ENCODE measurements at regions not wholly inside any gene's neighbourhood (a gene's known extent, or its start where the extent isn't known, plus 50 kb on each side); places are given as distances from the start of the nearest gene placed in this dataset.
"Not testable (repeated sequence)": the region's sequence is repeated elsewhere in the genome, so short reads cannot be mapped to it uniquely, and the experiment has no call there.

- DNase-seq (ENCODE audit: low read depth), result no peak
These were observed 160.2 kb downstream of the SH2D4B start for GRCh38 chr10:80697926-80698325.

GRCh38 chr10:80699602-80700039 lies 161.9 kb downstream of the SH2D4B start:
- peak; percentile 36 for DNase-seq (ENCODE audit: low read depth)

GRCh38 chr10:80700252-80700651 lies 162.6 kb downstream of the SH2D4B start:
- DNase-seq (ENCODE audit: low read depth), result no peak

- DNase-seq (ENCODE audit: low read depth), result no peak
These were observed 163.2 kb downstream of the SH2D4B start for GRCh38 chr10:80700760-80701444.

- DNase-seq (ENCODE audit: low read depth), result no peak
These were observed 164.0 kb downstream of the SH2D4B start for GRCh38 chr10:80701706-80702105.

- DNase-seq (ENCODE audit: low read depth), result no peak
These were observed 164.4 kb downstream of the SH2D4B start for GRCh38 chr10:80702143-80702542.

- no peak for DNase-seq (ENCODE audit: low read depth)
These were observed 168.2 kb downstream of the SH2D4B start for GRCh38 chr10:80705899-80706298.

- no peak for DNase-seq (ENCODE audit: low read depth)
These were observed 170.5 kb downstream of the SH2D4B start for GRCh38 chr10:80708185-80708584.

- no peak for DNase-seq (ENCODE audit: low read depth)
These were observed 171.1 kb downstream of the SH2D4B start for GRCh38 chr10:80708808-80709207.

GRCh38 chr10:80709866-80710265 lies 172.2 kb downstream of the SH2D4B start:
- DNase-seq (ENCODE audit: low read depth), result no peak

- no peak for DNase-seq (ENCODE audit: low read depth)
These were observed 175.8 kb downstream of the SH2D4B start for GRCh38 chr10:80713398-80713928.

- no peak for DNase-seq (ENCODE audit: low read depth)
These were observed 176.9 kb downstream of the SH2D4B start for GRCh38 chr10:80714566-80714965.

GRCh38 chr10:80718024-80718423 lies 180.3 kb downstream of the SH2D4B start:
- DNase-seq (ENCODE audit: low read depth), result no peak

GRCh38 chr10:80719935-80720334 lies 182.2 kb downstream of the SH2D4B start:
- DNase-seq (ENCODE audit: low read depth), result no peak

- no peak for DNase-seq (ENCODE audit: low read depth)
These were observed 182.8 kb downstream of the SH2D4B start for GRCh38 chr10:80720549-80720948.

GRCh38 chr10:80728354-80728753 lies 190.7 kb downstream of the SH2D4B start:
- DNase-seq (ENCODE audit: low read depth), result not testable (repeated sequence)

GRCh38 chr10:80729896-80730295 lies 192.2 kb downstream of the SH2D4B start:
- DNase-seq (ENCODE audit: low read depth), result no peak

- no peak for DNase-seq (ENCODE audit: low read depth)
These were observed 192.8 kb downstream of the SH2D4B start for GRCh38 chr10:80730522-80730921.

GRCh38 chr10:80734589-80734988 lies 196.9 kb downstream of the SH2D4B start:
- DNase-seq (ENCODE audit: low read depth), result no peak

- no peak for DNase-seq (ENCODE audit: low read depth)
These were observed 199.5 kb downstream of the SH2D4B start for GRCh38 chr10:80737209-80737608.

- DNase-seq (ENCODE audit: low read depth), result no peak
These were observed 201.6 kb downstream of the SH2D4B start for GRCh38 chr10:80739328-80739727.

- DNase-seq (ENCODE audit: low read depth), result no peak
These were observed 202.4 kb downstream of the SH2D4B start for GRCh38 chr10:80739963-80740715.

GRCh38 chr10:80741278-80741677 lies 203.6 kb downstream of the SH2D4B start:
- no peak for DNase-seq (ENCODE audit: low read depth)

All from stromal cell of bone marrow (primary cell).